GM18861 (cell line): ENCODE measurements at regions not wholly inside any gene's neighbourhood (a gene's known extent, or its start where the extent isn't known, plus 50 kb on each side); places are given as distances from the start of the nearest gene placed in this dataset.
A peak's percentile ranks its signal among the peaks of the same experiment; 100 is the strongest.

Experiments
- ATAC-seq: cut with Tn5 transposase; IDR thresholded peaks from one replicate; pipeline ENCODE4 v1.9.1; 2021; ENCODE audit not compliant: unreplicated experiment

DNA sequence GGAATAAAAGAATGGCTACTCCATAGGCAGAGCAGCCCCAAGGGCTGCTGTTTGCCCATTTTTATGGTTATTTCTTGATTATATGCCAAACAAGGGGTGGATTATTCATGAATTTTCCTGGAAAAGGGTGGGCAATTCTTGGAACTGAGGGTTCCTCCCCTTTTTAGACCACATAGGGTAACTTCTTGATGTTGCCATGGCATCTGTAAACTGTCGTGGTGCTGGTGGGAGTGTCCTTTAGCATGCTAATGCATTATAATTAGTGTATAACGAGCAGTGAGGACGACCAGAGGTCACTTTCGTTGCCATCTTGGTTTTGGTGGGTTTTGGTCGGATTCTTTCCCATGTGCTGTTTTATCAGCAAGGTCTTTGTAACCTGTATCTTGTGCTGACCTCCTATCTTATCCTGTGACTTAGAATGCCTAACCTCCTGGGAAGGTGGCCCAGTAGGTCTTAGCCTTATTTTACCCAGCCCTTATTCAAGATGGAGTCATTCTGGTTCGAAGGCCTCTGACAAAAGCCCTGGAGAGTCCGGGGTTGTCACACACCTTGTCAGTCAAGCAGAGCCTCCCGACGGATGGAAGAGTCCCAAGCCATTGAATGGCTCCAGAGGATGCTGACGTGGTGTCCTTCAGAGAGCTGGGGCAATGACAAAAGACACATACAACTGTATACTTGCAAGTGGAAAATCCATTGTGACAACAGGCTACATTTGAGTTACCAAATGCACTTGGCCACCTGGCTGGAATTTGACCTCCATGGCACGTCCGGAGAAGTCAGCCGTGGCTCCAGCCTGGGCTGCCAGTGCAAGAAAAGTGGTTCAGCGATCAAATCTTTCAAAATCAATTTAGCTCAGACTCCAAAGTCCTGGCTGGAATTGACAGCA lies 67.1 kb upstream of the CLINT1 start:
- ATAC-seq, result no peak

DNA sequence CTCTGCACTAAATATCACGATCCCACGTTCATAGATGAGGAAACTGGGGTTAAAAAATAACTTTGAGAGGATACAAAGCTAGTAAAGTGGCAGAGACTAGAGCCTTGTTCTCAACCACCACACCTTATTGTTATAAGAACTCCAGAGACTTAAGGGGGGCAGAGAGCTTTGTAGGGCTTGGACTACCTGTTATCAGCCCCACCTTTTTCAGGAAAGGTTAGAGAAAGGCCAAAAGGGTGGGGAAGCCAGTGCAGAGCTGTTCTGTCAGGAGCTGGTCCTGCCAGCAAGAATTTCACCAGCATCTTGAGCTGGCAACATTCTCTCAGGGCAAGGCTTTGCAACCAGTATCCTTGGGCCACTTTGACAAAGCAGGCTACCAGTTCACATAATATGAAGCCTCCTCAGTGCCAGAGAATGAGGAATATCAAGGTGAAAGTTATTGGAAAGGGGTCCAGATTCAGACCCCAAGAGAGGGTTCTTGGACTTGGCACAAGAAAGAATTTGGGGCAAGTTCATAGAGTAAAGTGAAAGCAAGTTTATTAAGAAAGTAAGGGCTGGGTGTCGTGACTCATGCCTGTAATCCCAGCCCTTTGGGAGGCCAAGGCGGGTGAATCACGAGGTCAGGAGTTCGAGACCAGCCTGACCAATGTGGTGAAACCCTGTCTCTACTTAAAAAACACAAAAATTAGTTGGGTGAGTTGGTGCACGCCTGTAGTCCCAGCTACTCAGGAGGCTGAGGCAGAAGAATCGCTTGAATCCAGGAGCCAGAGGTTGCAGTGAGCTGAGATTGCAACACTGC lies 66.2 kb upstream of the CLINT1 start:
- ATAC-seq, result no peak

DNA sequence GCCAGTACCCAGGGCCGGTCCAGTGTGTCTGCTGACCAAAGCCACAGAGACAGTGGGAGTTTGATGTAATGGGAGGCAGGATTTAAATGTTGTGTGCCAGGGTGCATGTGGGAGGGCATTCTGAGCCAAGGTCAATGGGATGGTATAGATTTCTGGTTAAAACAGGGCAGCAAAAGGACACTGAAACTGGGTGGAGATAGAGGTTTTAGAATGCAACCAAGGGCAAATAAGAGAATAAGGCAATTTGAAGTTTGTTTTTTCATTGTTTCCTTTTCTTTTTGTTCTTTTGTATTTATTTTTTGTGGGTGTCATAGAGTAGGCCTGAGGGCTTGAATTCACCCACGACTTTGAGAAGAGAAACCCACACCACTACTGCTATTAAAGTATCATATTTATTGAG lies 65.5 kb upstream of the CLINT1 start:
- ATAC-seq, result no peak

DNA sequence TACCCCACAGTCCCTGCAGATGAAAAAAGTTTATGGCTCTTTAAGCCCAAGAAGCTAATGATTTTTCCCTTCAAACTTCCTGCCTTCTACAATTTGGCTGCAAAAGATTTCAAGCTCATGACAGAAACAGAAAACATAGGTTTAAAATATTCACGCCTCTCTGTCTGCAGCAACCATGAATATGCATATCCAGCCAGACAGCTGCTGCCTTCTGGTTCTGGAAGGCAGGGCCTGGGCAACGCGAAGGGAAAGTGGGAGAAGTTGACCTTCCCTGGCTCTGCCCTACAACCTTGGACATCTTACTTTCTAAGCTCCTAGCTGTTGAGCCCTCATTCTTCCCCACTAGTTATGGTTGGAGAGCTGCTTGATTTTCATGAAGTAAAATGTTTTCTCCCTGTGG lies 64.8 kb upstream of the CLINT1 start:
- ATAC-seq, result no peak

DNA sequence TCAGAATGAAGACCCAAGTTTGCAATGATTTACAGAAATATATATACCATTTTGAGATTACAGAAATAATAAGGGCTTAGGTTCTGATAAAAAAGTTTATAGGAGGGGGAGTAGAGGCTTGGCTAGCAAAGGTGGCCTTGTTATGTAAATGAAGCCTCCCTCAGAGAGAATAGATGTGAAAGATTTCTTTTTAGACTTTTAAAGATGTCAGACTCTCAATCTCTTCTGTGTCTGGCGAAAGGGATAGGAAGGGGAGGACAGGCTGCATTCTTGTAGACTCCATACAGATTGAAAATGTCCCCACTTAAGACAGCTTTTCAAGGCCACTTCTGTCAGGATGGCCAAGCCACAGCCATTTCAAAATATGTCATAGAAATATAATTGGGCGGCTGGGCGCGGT lies 63.1 kb upstream of the CLINT1 start:
- ATAC-seq, result no peak

DNA sequence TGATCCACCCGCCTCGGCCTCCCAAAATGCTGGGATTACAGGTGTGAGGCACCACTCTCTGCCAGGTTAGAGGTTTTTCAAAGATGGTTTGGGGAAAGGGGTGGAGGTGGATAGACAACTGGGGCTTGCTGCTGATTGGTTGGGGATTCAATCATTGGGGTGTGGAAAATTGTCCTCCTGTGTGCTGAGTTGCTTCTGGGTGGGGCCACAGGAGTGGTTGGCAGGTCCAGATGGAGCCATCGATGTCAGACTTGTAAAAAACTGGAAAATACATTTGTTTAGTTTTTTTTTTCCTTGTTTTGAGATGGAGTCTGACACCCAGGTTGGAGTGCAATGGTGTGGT lies 61.9 kb upstream of the CLINT1 start:
- ATAC-seq, result no peak

DNA sequence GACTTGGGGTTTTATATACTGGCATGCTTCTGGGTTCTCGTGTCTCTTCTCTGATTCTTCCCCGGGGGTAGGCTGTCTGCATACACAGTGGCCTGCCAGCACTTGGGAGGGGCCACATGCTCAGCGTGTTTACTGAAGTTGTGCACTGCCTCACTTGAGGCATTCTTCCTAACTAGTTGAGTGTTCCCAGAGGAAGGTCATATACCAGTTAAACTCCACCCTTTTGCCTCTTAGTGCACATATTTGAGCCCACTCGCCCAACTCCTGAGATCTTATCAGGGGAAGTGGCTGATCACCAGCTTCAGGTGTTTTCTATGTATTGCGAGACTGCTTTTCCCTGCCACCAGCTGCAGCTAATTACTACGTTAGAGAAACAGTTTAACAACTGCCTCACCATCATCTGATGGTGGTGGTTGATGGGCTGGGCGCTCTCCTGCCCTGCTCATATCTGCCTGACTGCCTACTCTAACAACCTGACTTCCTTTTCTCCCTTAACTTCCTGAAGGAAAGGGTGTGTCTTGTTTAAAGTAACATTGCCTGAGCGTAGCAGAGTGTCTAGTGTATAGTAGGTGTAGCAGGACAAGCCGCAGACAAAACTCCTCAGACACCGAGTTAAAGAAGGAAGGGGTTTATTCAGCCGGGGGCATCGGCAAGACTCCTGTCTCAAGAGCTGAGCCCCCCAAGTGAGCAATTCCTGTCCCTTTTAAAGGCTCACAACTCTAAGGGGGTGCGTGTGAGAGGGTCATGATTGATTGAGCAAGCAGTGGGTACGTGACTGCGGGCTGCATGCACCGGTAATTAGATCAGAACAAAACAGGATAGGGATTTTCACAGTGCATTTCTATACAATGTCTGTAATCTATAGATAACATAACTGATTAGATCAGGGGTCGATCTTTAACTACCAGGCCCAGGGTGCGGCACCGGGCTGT lies 60.1 kb upstream of the CLINT1 start:
- no peak for ATAC-seq

DNA sequence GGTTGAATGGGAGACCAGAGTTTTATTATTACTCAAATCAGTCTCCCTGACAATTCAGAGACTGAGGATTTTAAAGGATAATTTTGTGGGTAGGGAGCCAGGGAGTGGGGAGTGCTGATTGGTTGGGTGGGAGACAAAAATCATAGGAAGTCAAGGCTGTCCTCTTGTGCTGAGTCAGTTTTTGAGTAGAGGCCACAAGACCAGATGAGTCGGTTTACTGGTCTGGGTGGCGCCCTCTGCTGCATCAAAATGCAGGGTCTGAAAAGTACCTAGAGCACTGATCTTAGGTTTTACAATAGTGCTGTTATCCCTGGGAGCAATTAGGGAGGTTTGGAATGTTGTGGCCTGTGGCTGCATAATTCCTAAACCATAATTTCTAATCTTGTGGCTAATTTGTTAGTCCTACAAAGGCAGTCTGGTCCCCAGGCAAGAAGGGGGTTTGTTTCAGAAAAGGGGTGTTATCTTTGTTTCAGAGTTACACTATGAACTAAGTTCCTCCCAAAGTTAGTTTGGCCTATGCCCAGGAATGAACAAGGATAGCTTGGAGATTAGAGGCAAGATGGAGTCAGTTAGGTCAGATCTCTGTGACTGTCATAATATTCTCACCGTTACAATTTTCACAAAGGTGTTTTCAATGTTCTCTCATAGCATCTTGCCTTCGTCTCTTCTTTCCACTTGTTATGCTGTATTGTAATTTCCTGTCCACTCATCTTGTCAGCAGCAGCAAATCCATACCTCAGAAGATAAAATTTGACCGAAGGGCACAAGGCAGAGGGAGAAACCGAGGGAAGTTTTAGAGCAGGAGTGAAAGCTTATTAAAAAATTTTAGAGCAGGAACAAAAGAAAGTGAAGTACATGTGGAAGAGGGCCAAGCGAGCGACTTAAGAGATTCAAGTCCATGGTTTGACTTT lies 59.2 kb upstream of the CLINT1 start:
- peak; percentile 54 for ATAC-seq

DNA sequence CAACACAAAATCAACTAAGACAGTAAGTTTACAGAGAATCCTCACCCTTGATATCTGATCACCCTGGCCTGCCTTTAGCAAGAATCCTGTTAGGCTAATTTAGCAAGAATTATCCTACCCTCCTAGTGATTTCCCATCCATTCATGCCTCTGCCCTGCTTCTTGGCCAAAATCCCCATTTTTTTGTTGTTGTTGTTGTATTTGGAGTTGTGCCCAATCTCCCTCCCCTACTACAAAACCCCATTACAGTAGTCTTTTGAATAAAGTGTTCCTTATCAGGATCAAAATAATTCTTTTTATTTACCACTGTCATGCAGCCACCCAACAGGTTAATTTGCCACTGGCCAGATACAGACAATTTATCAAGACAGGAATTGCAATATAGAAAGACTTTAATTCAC lies 58.5 kb upstream of the CLINT1 start:
- ATAC-seq, result no peak

DNA sequence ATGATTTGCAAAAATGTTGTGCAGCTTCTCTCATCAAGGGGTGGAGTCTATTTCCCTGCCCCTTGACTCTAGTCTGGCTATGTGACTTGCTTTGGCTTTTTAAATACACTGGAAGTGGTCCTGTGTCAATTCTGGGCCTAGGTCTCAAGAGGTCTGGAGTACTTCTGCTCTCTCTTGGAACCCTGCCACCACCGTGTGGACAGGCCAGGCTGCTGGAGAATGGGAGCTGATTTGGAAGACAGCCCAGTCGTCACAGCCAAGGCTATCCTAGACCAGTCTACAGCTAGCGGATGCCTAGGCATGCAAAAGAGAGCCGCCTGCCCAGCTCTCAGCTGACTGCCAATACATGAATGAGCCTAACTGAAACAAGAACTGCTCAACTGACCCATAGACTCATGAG lies 56.7 kb upstream of the CLINT1 start:
- ATAC-seq, result no peak

DNA sequence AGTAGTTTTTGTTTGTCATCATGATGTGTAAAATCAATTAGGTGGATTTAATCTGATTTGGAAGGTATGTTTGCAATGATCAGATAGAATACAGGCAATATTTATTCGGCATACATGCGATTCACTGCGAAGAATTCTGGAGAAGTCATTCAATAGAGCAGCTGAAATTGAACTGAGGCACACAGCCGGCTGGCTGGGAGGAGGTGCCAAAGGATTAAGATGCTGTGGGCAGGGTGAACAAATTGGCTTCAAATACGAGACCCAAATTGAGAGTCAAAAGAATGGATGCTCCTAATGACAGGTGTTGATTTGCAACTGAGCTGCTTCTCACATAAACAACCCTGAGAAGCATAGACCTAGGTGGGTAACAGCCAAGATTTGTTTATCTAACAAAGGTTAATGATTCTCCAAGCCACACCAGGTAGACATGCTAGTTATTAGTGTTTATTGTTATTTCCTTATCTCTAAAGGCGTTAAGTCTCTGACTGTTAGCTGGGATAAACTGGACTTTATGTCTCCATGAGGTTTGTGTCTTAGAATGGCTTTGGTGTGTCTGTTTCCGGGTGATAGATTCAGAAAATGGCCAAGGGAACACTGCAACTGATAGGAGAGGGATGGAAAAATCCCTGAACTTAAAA lies 55.3 kb upstream of the CLINT1 start:
- ATAC-seq, result no peak

DNA sequence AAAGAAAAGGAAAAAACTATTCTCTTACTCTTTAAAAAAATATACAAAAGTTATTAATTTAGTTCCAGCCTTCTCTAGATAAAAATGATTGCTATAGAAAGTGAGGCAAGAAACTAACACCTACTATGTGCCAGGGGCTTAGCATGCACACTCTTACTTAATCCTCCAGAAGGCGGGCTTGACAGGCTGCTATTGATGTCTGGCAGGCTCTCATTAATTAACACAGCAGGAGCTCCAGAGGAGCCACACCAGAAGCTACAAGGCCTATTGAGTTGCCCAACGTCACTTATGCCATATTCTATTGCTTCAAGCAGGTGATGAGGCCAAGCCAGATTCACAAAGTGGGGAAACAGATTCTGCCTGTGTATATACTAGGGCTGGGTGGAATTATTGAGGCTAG lies 54.6 kb upstream of the CLINT1 start:
- no peak for ATAC-seq

DNA sequence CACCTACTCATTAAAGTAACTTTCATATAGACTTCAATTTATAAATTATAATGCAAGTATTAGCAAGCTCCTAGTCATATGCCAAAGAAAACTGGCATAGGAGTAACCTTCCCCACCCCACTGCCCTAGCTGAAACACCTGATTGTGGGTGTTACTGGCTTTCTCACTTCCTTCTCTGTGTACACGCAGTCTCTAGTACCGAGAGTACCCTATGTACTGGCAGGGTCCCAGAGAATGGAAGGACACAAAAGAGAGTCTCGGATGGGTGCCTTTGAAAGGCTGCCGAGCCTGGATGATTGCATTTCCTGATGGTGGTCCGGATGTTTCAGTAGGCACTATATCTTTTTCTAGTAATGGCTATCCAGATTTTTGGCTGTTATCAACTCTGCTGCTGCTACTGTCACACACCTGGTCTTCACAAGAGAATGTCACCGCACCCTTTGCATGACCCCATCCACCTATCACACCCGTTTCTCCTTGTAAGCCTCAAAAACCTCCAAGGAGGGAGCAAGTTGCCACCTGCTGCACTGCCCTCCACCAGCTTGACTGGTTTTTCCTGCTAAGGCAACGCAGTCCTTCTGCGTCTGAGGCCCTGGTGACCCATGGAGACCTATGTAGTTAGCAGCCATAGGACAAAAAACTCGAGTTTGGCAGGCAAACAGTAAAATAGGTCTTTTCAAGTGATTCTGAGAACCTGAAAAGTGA lies 53.8 kb upstream of the CLINT1 start:
- peak; percentile 90 for ATAC-seq

DNA sequence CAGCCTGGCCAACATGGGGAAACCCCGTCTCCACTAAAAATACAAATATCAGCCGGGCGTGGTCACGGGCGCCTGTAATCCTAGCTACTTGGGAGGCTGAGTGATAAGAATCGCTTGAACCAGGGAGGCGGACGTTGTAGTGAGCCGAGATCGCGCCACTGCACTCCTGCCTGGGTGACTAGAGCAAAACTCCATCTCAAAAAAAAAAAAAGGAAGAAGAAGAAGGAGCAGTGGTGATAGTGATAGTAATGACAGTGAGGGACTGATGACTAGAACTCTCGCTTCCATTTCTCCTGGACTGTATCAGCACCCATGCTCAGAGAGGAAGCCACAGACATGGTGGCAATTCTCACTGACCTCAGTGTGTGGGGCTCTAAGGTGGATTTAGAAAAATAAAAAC lies 52.6 kb upstream of the CLINT1 start:
- no peak for ATAC-seq
